Lower lobe of right lung (tissue), 2 donors: ENCODE measurements at regions not wholly inside any gene's neighbourhood (a gene's known extent, or its start where the extent isn't known, plus 50 kb on each side); places are given as distances from the start of the nearest gene placed in this dataset.
A peak's percentile ranks its signal among the peaks of the same experiment; 100 is the strongest.
"Not testable (repeated sequence)": the region's sequence is repeated elsewhere in the genome, so short reads cannot be mapped to it uniquely, and the experiment has no call there.

Source experiments
- ATAC-seq, 2 donors: fragments of 200-7000 bp; cut with Tn5 transposase; one replicate each; pipeline ENCODE4 v1.9.1; 2020 to 2022; ENCODE audit warnings: mild to moderate bottlenecking in 2 of 2, moderate library complexity in 2 of 2
- DNase-seq: peaks from one replicate; pipeline ENCODE4 v3.0.0-alpha.2; 2020
- H3K27ac ChIP-seq: fragments of 200-600 bp; one replicate; pipeline ENCODE4 v1.8.0; 2022
- H3K27me3 ChIP-seq: fragments of 200-600 bp; one replicate; pipeline ENCODE4 v1.8.0; 2022; ENCODE audit warnings: low read depth
- H3K36me3 ChIP-seq: fragments of 200-600 bp; one replicate; pipeline ENCODE4 v1.8.0; 2022; ENCODE audit warnings: mild to moderate bottlenecking
- H3K4me1 ChIP-seq: fragments of 200-600 bp; one replicate; pipeline ENCODE4 v1.8.0; 2022
- H3K4me3 ChIP-seq: fragments of 200-600 bp; one replicate; pipeline ENCODE4 v1.8.0; 2022; ENCODE audit warnings: mild to moderate bottlenecking
- H3K9me3 ChIP-seq: fragments of 200-600 bp; one replicate; pipeline ENCODE4 v1.8.0; 2022
- intact Hi-C: fragments of 100-400 bp; cut with DNase I; formaldehyde crosslinking; loops from one replicate; pipeline ENCODE4 v1.11.0; 2022
- donor health status: DM: no; HTN: yes; CAD: no; lungs with severe emphysema.

DNA sequence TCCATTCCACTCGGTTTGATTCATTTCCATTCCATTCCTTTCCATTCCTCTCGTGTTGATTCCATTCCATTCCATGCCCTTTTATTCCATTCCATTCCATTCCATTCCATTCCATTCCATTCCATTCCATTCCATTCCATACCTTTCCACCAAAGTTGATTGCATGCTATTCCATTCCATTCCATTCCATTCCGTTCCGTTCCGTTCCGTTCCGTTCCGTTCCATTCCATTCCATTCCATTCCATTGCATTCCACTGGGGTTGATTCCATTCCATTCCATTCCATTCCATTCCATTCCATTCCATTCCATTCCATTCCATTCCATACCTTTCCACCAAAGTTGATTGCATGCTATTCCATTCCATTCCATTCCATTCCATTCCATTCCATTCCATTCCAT, 154.3 kb downstream of the CWH43 start:
- peak; percentile 72 for DNase-seq
- intact Hi-C loops, H3K36me3 ChIP-seq, ATAC-seq, H3K4me1 ChIP-seq, H3K4me3 ChIP-seq, H3K27ac ChIP-seq, H3K27me3 ChIP-seq, H3K9me3 ChIP-seq: not testable (repeated sequence)

DNA sequence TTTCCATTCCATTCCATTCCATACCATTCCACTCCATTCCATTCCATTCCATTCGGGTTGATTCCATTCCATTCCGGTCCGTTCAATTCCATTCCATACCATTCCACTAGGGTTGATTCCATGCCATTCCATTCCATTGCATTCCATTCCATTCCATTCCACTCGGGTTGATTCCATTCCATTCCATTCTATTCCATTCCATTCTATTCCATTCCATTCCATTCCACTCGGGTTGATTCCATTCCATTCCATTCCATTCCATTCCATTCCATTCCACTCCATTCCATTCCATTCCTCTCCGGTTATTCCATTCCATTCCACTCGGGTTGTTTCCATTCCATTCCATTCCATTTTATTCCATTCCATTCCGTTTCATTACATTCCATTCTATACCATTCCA, 155.9 kb downstream of the CWH43 start:
- H3K9me3 ChIP-seq, DNase-seq, H3K4me3 ChIP-seq, H3K36me3 ChIP-seq, H3K27ac ChIP-seq, intact Hi-C loops, H3K4me1 ChIP-seq, H3K27me3 ChIP-seq: not testable (repeated sequence)
- ATAC-seq = peak; percentile 64 to 72

DNA sequence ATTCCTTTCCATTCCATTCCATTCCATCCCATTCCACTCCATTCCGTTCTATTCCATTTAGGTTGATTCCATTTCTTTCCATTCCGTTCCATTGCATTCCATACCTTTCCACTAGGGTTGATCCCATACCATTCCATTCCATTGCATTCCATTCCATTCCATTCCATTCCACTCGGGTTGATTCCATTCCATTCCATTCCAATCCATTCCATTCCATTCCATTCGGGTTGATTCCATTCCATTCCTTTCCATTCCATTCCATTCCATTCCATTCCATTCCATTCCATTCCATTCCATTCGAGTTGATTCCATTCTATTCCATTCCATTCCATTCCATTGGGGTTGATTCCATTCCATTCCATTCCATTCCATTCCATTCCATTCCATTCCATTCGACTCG, 161.1 kb downstream of the CWH43 start:
- intact Hi-C loops, DNase-seq, H3K36me3 ChIP-seq, H3K27ac ChIP-seq, H3K4me1 ChIP-seq, H3K4me3 ChIP-seq, H3K27me3 ChIP-seq: not testable (repeated sequence)
- peaks cover 37% of the 10 kb centered on the region for H3K9me3 ChIP-seq
- ATAC-seq = peak; percentile 78 to 81

DNA sequence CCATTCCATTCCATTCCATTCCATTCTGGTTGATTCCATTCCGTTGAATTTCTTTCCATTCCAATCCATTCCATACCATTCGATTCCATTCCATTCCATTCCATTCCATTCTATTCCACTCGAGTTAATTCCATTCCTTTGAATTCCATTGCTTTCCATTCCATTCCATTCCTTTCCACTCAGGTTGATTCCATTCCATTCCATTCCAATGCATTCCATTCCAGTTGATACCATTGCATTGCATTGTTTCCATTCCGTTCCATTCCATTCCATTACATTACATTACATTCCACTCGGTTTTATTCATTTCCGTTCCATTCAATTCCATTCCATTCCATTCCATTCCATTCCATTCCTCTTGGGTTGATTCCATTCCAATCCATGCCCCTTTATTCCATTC, 161.5 kb downstream of the CWH43 start:
- intact Hi-C loops, H3K4me3 ChIP-seq, H3K27me3 ChIP-seq, ATAC-seq, H3K36me3 ChIP-seq, DNase-seq, H3K27ac ChIP-seq, H3K4me1 ChIP-seq: not testable (repeated sequence)
- H3K9me3 ChIP-seq = peaks cover 37% of the 10 kb centered on the region

DNA sequence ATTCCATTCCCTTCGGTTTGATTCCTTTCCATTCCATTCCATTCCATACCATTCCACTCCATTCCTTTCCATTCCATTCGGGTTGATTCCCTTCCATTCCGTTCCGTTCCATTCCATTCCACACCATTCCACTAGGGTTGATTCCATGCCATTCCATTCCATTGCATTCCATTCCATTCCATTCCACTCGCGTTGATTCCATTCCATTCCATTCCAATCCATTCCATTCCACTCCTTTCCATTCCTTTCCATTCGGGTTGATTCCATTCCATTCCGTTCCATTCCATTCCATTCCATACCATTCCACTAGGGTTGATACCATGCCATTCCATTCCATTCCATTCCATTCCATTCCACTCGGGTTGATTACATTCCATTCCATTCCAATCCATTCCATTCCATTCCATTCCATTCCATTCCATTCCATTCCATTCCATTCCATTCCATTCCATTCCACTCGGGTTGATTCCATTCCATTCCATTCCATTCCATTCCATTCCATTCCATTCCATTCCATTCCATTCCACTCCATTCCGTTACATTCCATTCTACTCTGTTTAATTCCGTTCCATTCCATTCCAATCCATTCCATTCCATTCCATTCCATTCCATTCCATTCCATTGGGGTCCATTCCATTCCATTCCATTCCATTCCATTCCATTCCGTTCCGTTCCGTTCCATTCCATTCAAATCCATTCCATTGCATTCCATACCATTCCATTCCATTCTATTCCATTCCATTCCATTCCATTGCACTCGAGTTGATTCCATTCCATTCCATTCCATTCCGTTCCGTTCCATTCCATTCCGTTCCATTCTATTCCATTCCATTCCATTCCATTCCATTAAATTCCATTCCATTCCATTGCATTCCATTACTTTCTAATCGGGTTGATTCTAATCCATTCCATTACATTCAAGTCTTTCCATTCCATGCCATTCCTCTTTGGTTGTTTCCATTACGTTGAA, 163.2 kb downstream of the CWH43 start:
- intact Hi-C loops, H3K27me3 ChIP-seq, H3K4me1 ChIP-seq, H3K36me3 ChIP-seq, H3K4me3 ChIP-seq, DNase-seq, H3K27ac ChIP-seq: not testable (repeated sequence)
- ATAC-seq = peak; percentile 95 to 96
- H3K9me3 ChIP-seq = peaks cover 37% of the 10 kb centered on the region

DNA sequence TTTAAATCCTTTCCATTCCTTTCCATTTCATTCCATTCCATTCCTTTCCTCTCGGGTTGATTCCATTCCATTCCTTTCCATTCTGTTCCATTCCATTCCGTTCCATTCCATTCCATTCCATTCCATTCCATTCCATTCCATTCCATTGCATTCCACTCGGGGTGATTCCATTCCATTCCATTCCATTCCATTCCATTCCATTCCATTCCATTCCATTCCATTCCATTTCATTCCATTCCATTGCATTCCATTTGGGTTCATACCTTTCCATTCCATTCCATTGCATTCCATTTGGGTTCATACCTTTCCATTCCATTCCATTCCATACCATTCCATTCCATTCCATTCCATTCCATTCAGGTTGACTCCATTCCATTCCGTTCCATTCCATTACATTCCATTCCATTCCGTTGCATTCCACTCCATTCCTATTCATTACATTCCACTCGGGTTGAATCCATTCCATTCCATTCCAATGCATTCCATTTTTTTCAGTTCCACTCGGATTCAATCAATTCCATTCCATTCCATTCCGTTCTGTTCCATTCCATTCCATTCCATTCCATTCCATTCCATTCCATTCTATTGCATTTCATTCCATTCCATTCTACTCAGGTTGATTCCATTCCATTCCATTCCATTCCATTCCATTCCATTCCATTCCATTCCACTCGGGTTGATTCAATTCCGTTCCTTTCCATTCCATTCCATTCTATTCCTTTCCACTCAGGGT, 164.4 kb downstream of the CWH43 start:
- H3K27me3 ChIP-seq, intact Hi-C loops, DNase-seq, H3K4me3 ChIP-seq, H3K36me3 ChIP-seq, H3K27ac ChIP-seq, H3K4me1 ChIP-seq: not testable (repeated sequence)
- peaks cover 39% of the 10 kb centered on the region for H3K9me3 ChIP-seq
- peak; percentile 46 for ATAC-seq

DNA sequence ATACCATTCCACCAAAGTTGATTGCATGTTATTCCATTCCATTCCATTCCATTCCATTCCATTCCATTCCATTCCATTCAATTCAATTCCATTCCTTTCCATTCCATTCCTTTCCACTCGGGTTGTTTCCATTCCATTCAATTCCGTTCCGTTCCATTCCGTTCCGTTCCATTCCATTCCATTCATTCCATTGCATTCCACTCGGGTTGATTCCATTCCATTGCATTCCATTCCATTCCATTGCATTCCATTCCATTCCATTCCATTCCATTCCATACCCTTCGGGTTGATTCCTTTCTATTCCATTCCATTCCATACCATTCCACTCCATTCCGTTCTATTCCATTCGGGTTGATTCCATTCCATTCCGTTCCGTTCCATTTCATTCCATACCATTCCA, 166.9 kb downstream of the CWH43 start:
- H3K27me3 ChIP-seq, H3K27ac ChIP-seq, H3K36me3 ChIP-seq, H3K4me1 ChIP-seq, DNase-seq, intact Hi-C loops, H3K4me3 ChIP-seq: not testable (repeated sequence)
- H3K9me3 ChIP-seq = peaks cover 36% of the 10 kb centered on the region
- peak; percentile 40 to 51 for ATAC-seq

DNA sequence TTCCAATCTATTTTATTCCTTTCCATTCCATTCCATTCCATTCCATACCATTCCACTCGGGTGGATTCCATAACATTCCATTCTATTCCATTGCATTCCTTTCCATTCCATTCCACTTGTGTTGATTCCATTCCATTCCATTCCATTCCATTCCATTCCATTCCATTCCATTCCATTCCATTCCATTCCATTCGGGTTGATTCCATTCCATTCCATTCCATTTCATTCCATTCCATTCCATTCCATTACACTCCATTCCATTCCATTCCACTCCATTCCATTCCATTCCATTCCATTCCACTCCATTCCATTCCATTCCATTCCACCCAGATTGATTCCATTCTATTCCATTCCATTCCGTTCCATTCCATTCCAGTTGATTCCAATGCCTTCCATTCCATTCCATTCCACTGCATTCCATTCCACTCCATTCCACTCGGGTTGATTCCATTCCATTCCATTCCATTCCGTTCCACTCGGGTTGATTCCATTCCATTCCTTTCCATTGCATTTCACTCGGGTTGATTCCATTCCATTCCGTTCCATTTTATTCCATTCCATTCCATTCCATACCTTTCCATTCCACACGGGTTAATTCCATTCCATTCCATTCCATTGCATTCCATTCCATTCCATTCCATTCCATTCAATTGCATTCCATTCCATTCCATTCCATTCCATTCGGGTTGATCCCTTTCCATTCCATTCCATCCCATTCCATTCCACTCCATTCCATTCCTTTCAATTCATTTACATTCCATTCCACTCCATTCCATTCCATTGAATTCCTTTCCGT, 168.4 kb downstream of the CWH43 start:
- DNase-seq, H3K36me3 ChIP-seq, H3K27ac ChIP-seq, H3K4me1 ChIP-seq, H3K27me3 ChIP-seq, H3K4me3 ChIP-seq, intact Hi-C loops: not testable (repeated sequence)
- peak; percentile 86 for ATAC-seq
- H3K9me3 ChIP-seq = peaks cover 32% of the 10 kb centered on the region

DNA sequence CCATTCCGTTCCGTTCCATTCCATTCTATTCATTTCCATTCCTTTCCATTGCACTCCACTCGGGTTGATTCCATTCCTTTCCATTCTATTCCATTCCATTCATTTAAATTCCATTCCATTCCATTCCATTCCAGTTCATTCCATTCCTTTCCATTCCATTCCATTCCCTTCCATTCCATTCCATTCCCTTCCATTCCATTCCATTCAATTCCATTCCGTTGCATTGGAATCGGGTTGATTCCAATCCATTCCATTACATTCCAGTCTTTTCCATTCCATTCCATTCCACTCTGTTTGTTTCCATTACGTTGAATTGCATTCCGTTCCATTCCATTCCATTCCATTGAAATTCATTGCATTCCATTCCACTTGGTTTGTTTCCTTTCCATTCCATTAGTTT, 169.2 kb downstream of the CWH43 start:
- ATAC-seq, H3K4me1 ChIP-seq, H3K27ac ChIP-seq, intact Hi-C loops, H3K4me3 ChIP-seq, H3K36me3 ChIP-seq, DNase-seq, H3K27me3 ChIP-seq: not testable (repeated sequence)
- peaks cover 26% of the 10 kb centered on the region for H3K9me3 ChIP-seq

DNA sequence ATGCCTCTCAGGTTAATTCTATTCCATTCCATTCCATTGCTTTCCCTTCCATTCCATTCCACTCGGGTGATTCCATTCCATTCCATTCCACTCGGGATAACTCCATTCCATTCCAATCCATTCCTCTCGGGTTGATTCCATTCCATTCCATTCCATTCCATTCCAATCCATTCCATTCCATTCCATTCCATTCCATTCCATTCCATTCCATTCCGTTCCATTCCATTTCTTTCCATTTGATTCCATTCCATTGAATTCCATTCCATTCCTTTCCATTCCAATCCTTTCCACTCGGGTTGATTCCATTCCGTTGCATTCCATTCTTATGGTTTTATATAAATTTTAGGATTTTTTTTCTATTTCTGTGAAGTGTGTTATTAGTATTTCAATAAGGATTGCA, 170.2 kb downstream of the CWH43 start:
- intact Hi-C loops, H3K4me1 ChIP-seq, H3K36me3 ChIP-seq, H3K27me3 ChIP-seq, DNase-seq, H3K4me3 ChIP-seq, H3K27ac ChIP-seq: not testable (repeated sequence)
- peak; percentile 55 to 60 for ATAC-seq
- H3K9me3 ChIP-seq = peaks cover 16% of the 10 kb centered on the region

DNA sequence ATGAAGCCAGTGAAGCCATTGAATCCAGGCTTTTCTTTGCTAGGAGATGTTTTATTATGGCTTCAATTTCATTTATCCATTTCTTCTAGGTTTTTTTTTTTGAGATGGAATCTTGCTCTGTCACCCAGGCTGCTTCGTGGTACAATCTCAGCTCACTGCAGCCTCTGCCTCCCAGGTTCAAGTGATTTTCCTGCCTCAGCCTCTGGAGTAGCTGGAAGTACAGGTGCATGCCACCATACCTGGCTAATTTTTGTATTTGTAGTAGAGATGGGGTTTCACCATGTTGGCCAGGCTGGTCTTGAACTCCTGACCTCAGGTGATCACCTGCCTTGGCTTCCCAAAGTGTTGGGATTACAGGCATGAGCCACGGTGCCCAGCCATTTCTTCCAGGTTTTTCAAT, 171.6 kb downstream of the CWH43 start:
- H3K27me3 ChIP-seq, H3K36me3 ChIP-seq, ATAC-seq, H3K27ac ChIP-seq, H3K4me1 ChIP-seq, DNase-seq, H3K4me3 ChIP-seq, intact Hi-C loops: not testable (repeated sequence)
- peaks cover 11% of the 10 kb centered on the region for H3K9me3 ChIP-seq

DNA sequence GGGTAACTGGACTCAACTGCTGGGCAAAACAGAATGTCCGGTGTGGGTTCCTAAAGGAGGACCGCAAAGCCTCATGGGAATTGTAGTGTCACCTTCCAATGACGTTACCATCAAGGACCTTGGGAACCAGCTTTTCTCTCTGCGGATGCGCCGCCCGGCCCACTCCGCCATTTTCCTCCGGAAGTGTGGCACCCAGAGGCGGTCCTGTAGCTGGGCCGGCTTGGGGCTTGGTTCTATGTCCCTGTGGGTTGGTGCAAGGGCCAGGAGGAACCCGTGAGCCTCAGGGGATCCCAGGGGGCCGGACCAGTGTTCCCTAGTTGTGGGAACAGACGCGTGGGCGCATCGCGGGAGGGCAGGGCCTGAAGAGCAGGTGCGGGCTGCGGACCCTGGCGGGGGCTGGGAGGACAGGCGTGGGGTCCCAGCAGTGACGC, 175.1 kb downstream of the CWH43 start:
- H3K4me3 ChIP-seq, H3K27ac ChIP-seq, intact Hi-C loops, H3K27me3 ChIP-seq, ATAC-seq, H3K4me1 ChIP-seq, H3K36me3 ChIP-seq, H3K9me3 ChIP-seq: not testable (repeated sequence)
- peak; percentile 35 for DNase-seq

DNA sequence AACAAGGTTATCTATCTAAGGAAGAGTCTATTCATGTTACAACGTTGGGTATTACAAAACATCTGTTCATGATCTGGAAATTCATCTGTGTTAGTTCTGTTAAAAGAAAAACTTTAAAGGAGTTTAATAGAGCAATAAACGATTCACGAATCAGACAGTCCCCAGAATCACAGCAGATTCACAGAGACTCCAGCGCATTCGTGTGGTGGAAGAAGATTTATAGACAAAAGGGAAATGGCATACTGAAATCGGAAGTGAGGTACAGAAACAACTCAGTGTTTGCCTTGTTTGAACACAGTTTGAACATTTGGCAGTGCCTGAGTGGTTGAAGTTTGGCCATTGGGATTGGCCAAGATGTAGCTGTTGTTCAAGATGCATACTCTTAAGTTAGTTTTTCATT, 178.8 kb downstream of the CWH43 start:
- H3K9me3 ChIP-seq, H3K36me3 ChIP-seq, ATAC-seq, H3K27ac ChIP-seq, H3K4me3 ChIP-seq, DNase-seq, H3K4me1 ChIP-seq, H3K27me3 ChIP-seq, intact Hi-C loops: not testable (repeated sequence)
